ENCODE measurements at regions not wholly inside any gene's neighbourhood (a gene's known extent, or its start where the extent isn't known, plus 50 kb on each side); places are given as distances from the start of the nearest gene placed in this dataset.

DNA sequence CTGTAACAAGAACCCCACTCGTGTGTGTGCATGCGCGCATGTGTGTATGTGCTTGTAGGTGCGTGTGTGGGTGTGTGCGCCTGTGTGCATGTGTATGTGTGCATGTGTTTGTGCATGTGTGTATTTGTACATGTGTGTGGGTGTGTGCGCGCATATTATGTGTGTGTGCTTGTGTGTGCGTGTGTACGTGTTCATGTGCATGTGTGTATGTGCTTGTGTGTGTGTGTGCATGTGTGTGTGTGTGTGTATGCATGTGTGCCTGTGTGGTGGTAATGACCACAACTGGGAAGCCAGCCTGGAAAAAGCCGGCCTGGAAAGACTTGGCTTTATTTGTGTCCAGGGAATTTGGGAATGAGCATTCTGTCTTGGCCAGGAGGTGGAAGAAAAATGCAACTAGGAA, 157.5 kb downstream of the PAX1 start:
- H3K36me3 Mint-ChIP-seq (ENCODE audit: low read depth), result no peaks in the 10 kb centered on the region
- H3K4me3 Mint-ChIP-seq, result no peak overlapping the region
- intact Hi-C loops (cut with micrococcal nuclease), result no loop called here
- no peaks in the 10 kb centered on the region for H3K27me3 Mint-ChIP-seq
- no peak for ATAC-seq (ENCODE audit: low read depth)
- ChIA-PET POLR2A (no interaction called here), CTCF (no interaction called here)
- no peaks in the 10 kb centered on the region for H3K4me1 Mint-ChIP-seq
- TF ChIP-seq, protein P1, sequence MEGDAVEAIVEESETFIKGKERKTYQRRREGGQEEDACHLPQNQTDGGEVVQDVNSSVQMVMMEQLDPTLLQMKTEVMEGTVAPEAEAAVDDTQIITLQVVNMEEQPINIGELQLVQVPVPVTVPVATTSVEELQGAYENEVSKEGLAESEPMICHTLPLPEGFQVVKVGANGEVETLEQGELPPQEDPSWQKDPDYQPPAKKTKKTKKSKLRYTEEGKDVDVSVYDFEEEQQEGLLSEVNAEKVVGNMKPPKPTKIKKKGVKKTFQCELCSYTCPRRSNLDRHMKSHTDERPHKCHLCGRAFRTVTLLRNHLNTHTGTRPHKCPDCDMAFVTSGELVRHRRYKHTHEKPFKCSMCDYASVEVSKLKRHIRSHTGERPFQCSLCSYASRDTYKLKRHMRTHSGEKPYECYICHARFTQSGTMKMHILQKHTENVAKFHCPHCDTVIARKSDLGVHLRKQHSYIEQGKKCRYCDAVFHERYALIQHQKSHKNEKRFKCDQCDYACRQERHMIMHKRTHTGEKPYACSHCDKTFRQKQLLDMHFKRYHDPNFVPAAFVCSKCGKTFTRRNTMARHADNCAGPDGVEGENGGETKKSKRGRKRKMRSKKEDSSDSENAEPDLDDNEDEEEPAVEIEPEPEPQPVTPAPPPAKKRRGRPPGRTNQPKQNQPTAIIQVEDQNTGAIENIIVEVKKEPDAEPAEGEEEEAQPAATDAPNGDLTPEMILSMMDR (IDR thresholded peaks at IDR 0.05), result no peak
- peaks cover 13% of the 10 kb centered on the region for H3K9me3 Mint-ChIP-seq
- H3K27ac Mint-ChIP-seq, result no peak overlapping the region
- no peak for DNase-seq

DNA sequence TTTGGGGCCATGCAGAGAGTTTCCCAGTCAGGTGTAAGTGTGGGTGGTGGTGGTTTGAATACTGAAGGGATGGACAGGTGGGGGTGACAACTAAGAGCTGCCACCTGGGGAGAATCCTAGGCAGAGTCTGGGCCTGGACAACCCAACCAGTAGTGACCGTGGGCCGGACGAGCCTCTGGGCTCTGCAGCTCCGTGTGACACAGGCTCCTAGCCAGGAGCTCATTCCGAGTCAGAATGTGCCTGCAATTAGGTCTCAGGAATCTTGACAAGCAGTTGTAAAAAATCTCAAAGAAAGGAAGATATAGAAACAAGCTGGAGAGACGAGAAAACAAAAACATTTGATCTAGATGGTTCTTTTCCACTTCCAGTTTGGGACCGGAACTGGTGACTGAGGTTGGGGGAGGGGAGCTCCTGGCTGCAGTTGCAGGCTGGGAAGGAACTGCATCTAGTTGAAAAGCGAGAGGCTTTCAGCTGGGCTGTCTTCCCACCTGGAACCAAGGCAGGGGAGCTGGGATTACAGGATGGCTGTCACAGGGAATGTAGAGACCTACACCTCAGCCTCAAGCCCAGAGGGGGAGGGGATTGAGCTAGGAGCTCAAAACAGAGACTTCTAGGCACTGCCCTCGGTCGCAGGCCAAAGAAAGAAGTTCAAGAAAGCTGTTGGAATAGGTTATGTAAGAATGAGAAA, 156.9 kb downstream of the PAX1 start:
- POLR2A ChIA-PET, result no interaction called here
- Mint-ChIP-seq H3K27ac (no peak overlapping the region), H3K36me3 (ENCODE audit: low read depth) (no peaks in the 10 kb centered on the region), H3K27me3 (no peaks in the 10 kb centered on the region), H3K9me3 (peaks cover 18% of the 10 kb centered on the region), H3K4me3 (no peak overlapping the region), H3K4me1 (no peaks in the 10 kb centered on the region)
- ATAC-seq (ENCODE audit: low read depth), result no peak
- TF ChIP-seq, protein P1 (IDR thresholded peaks at IDR 0.05), result no peak
- CTCF ChIA-PET, result no interaction called here
- DNase-seq, result no peak
- intact Hi-C loops (cut with micrococcal nuclease), result no loop called here

DNA sequence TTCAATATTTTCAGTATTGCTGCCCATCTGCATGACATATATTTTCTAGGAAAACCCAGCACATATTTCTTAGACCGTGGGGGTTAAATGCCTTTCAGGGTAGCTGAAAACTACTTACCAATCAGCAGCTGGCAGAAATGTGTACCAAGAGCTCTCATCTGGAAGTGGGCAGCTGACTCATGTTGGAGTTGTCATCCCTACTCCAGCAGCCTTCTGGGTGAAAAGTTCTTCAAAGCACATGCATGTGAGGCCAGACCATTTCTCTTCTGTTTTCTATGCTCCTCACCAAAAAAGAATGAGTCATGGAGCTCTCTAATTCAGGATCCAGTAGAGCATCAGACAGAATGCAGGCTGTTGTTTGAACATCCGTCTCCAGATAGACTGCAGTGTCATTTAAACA, 135.5 kb downstream of the PAX1 start:
- no peak for ATAC-seq (ENCODE audit: low read depth)
- ChIA-PET POLR2A (no interaction called here), CTCF (no interaction called here)
- H3K4me1 Mint-ChIP-seq, result no peaks in the 10 kb centered on the region
- TF ChIP-seq, protein P1 (IDR thresholded peaks at IDR 0.05), result no peak
- no peak overlapping the region for H3K4me3 Mint-ChIP-seq
- H3K36me3 Mint-ChIP-seq (ENCODE audit: low read depth), result no peaks in the 10 kb centered on the region
- H3K27me3 Mint-ChIP-seq, result no peaks in the 10 kb centered on the region
- DNase-seq, result no peak
- H3K27ac Mint-ChIP-seq, result no peak overlapping the region
- intact Hi-C loops (cut with micrococcal nuclease), result no loop called here
- H3K9me3 Mint-ChIP-seq, result peaks cover 5% of the 10 kb centered on the region

DNA sequence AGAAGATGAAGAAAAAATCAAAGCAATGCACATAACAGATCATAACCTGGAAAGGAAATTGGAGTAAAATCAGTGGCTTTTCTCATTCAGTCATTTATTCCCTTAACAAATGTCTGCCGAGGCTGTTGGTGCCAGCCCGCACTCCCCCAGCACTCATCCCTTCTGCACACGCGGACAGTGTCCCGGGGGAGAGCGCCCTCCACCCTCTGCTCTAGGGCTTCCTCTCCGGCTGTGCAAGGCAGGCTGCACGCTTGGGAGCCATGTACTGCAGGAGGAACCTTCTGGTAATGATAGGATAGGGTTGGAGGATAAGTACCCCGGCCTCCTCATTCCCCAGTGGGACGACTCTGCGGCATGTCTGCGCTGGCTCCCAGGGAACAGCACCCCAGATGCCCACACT, 134.5 kb downstream of the PAX1 start:
- intact Hi-C loops (cut with micrococcal nuclease), result no loop called here
- ATAC-seq (ENCODE audit: low read depth), result no peak
- POLR2A ChIA-PET, result no interaction called here
- no peak for DNase-seq
- no peak overlapping the region for H3K4me3 Mint-ChIP-seq
- no peaks in the 10 kb centered on the region for H3K27me3 Mint-ChIP-seq
- no peak overlapping the region for H3K27ac Mint-ChIP-seq
- no peaks in the 10 kb centered on the region for H3K4me1 Mint-ChIP-seq
- peaks cover 5% of the 10 kb centered on the region for H3K9me3 Mint-ChIP-seq
- no peaks in the 10 kb centered on the region for H3K36me3 Mint-ChIP-seq (ENCODE audit: low read depth)
- CTCF ChIA-PET, result no interaction called here
- TF ChIP-seq, protein P1 (IDR thresholded peaks at IDR 0.05), result no peak

DNA sequence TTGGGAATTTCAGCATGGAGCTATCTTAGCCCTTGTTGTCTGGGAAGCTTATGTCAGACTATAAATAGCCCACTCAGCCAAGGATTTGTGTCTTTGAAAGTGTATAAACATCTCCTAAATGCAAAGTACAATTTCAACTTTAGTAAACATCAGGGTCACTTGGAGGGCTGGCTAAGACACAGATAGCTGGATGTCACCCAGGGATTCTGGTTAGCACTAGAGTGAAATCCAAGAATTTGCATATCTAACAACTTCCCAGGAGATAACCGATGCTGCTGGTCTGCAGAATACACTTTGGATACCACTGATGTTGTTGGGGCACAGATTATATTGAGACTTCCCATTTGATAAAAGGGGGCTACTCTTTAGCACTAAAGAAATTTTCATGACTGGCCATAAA, 130.9 kb downstream of the PAX1 start:
- ChIA-PET POLR2A (no interaction called here), CTCF (no interaction called here)
- Mint-ChIP-seq H3K4me3 (no peak overlapping the region), H3K36me3 (ENCODE audit: low read depth) (no peaks in the 10 kb centered on the region), H3K9me3 (peaks cover 5% of the 10 kb centered on the region), H3K27ac (no peak overlapping the region), H3K4me1 (no peaks in the 10 kb centered on the region), H3K27me3 (no peaks in the 10 kb centered on the region)
- TF ChIP-seq, protein P1 (IDR thresholded peaks at IDR 0.05), result no peak
- no peak for ATAC-seq (ENCODE audit: low read depth)
- DNase-seq, result no peak
- intact Hi-C loops (cut with micrococcal nuclease), result no loop called here
